ENCODE measurements at regions not wholly inside any gene's neighbourhood (a gene's known extent, or its start where the extent isn't known, plus 50 kb on each side); places are given as distances from the start of the nearest gene placed in this dataset.
"Not testable (repeated sequence)": the region's sequence is repeated elsewhere in the genome, so short reads cannot be mapped to it uniquely, and the experiment has no call there.

DNA sequence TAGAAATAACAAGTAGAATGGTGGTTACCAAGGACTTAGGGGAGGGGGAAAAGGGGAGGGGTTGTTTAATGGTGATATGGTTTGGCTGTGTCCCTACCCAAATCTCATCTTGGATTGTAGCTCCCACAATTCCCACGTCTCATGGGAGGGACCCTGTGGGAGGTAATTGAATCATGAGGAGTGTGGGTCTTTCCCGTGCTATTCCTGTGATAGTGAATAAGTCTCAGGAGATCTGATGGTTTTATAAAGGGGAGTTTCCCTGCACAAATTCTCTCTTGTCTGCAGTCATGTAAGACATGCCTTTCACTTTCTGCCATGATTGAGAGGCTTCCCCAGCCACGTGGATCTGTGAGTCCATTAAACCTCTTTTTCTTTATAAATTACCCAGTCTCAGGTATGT lies 102.9 kb upstream of the PIAS1 start:
- H3K27ac ChIP-seq (ENCODE audit: low read depth, low read length); H3K9me3 ChIP-seq (ENCODE audit: insufficient read depth, low read depth, low read length); H3K14ac ChIP-seq (ENCODE audit: low read length); H3K4me3 ChIP-seq (ENCODE audit: low read depth, low read length); H2AFZ ChIP-seq (ENCODE audit: insufficient read depth, low read length, poor library complexity); H3K79me2 ChIP-seq (ENCODE audit: control insufficient read depth, insufficient read depth, low read length, poor library complexity); H3K36me3 ChIP-seq (ENCODE audit: control insufficient read depth in 1 of 2, insufficient read depth in 2 of 2, low read length in 2 of 2); DNase-seq; H3K27me3 ChIP-seq (ENCODE audit: insufficient read depth, low read length); H3K4me2 ChIP-seq (ENCODE audit: low read length); H2BK5ac ChIP-seq (ENCODE audit: low read depth, low read length, poor library complexity); H3K4me1 ChIP-seq (ENCODE audit: control insufficient read depth in 1 of 2, insufficient read depth in 2 of 2, low read length in 2 of 2); H3K79me1 ChIP-seq (ENCODE audit: low read length); H3K4ac ChIP-seq (ENCODE audit: low read depth, low read length); H4K12ac ChIP-seq (ENCODE audit: low read depth, low read length); H2BK120ac ChIP-seq (ENCODE audit: insufficient read depth, low read length, poor library complexity); H2AK5ac ChIP-seq (ENCODE audit: low read length); H3K9ac ChIP-seq (ENCODE audit: low read length); H3K18ac ChIP-seq (ENCODE audit: low read length); H4K8ac ChIP-seq (ENCODE audit: low read depth, low read length); H2BK12ac ChIP-seq (ENCODE audit: low read length); H3K23ac ChIP-seq (ENCODE audit: low read length); H4K91ac ChIP-seq (ENCODE audit: low read depth, low read length): not testable (repeated sequence)
- no CpG with 5 or more reads among the region's 3 CpGs for WGBS (ENCODE audit: extremely low coverage, insufficient coverage, insufficient read length)

DNA sequence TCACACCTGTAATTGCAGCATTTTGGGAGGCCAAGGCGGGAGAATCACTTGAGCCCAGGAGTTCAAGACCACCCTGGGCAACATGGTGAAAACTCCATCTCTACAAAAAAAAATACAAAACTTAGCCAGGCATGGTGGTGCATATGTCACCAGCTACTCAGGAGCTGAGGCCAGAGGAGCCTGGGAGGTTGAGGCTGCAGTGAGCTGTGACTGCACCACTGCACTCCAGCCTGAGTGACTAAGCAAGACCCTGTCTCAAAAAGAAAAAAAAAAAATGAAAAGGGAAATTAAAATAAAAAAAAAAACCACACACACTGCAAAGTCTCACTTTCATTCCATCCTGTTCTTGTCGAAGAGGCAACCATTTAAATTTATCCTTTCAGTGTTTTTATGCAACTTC lies 100.8 kb upstream of the PIAS1 start:
- Histone ChIP-seq H3K4me1 (ENCODE audit: control insufficient read depth in 1 of 2, insufficient read depth in 2 of 2, low read length in 2 of 2) (peaks cover 0 to 1% of the 10 kb centered on the region in 2 experiments), H3K79me2 (ENCODE audit: control insufficient read depth, insufficient read depth, low read length, poor library complexity) (no peaks in the 10 kb centered on the region), H3K4ac (ENCODE audit: low read depth, low read length) (no peak overlapping the region), H4K91ac (ENCODE audit: low read depth, low read length) (no peak overlapping the region), H4K8ac (ENCODE audit: low read depth, low read length) (no peak overlapping the region), H3K9ac (ENCODE audit: low read length) (no peak overlapping the region), H2BK120ac (ENCODE audit: insufficient read depth, low read length, poor library complexity) (no peak overlapping the region), H3K79me1 (ENCODE audit: low read length) (no peaks in the 10 kb centered on the region), H2BK12ac (ENCODE audit: low read length) (no peak overlapping the region), H3K36me3 (ENCODE audit: control insufficient read depth in 1 of 2, insufficient read depth in 2 of 2, low read length in 2 of 2) (no peaks in the 10 kb centered on the region), H3K9me3 (ENCODE audit: insufficient read depth, low read depth, low read length) (no peaks in the 10 kb centered on the region), H3K27me3 (ENCODE audit: insufficient read depth, low read length) (no peaks in the 10 kb centered on the region), H4K12ac (ENCODE audit: low read depth, low read length) (no peak overlapping the region), H3K18ac (ENCODE audit: low read length) (no peak overlapping the region), H2AFZ (ENCODE audit: insufficient read depth, low read length, poor library complexity) (no peak overlapping the region), H2BK5ac (ENCODE audit: low read depth, low read length, poor library complexity) (no peak overlapping the region), H2AK5ac (ENCODE audit: low read length) (no peak overlapping the region), H3K23ac (ENCODE audit: low read length) (no peak overlapping the region), H3K27ac (ENCODE audit: low read depth, low read length) (no peak overlapping the region), H3K4me2 (ENCODE audit: low read length) (no peak overlapping the region), H3K14ac (ENCODE audit: low read length) (no peak overlapping the region), H3K4me3 (ENCODE audit: low read depth, low read length) (no peak overlapping the region)
- no peak for DNase-seq
- no CpG with 5 or more reads among the region's 2 CpGs for WGBS (ENCODE audit: extremely low coverage, insufficient coverage, insufficient read length)

DNA sequence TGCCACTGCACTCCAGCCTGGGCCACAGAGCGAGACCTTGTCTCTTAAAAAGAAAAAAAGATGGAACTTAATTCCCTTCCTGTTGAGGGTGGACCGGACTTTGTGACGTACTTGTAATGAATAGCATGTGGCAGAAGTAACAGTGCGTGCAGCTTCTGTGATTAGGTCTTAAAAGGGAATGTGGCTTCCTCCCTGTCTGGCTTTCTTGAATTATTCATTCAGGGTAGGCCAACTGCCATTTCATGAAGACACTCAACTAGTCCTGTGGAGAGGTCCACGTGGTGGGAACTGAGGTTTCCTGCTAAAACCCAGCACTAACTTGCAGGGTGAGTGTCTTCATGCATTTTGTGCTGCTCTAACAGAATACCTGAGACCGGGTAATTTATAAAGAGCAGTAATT lies 98.9 kb upstream of the PIAS1 start:
- no peak overlapping the region for H3K4me3 ChIP-seq (ENCODE audit: low read depth, low read length)
- H3K36me3 ChIP-seq (ENCODE audit: control insufficient read depth in 1 of 2, insufficient read depth in 2 of 2, low read length in 2 of 2), result no peaks in the 10 kb centered on the region
- no peak overlapping the region for H2AK5ac ChIP-seq (ENCODE audit: low read length)
- no peak overlapping the region for H4K12ac ChIP-seq (ENCODE audit: low read depth, low read length)
- H3K79me1 ChIP-seq (ENCODE audit: low read length), result no peaks in the 10 kb centered on the region
- no peak overlapping the region for H3K23ac ChIP-seq (ENCODE audit: low read length)
- H3K14ac ChIP-seq (ENCODE audit: low read length), result no peak overlapping the region
- no peak overlapping the region for H4K91ac ChIP-seq (ENCODE audit: low read depth, low read length)
- no peak overlapping the region for H3K4me2 ChIP-seq (ENCODE audit: low read length)
- no peak overlapping the region for H2BK12ac ChIP-seq (ENCODE audit: low read length)
- WGBS (ENCODE audit: extremely low coverage, insufficient coverage, insufficient read length), result no CpG with 5 or more reads among the region's 6 CpGs
- no peak overlapping the region for H2BK5ac ChIP-seq (ENCODE audit: low read depth, low read length, poor library complexity)
- no peak overlapping the region for H3K18ac ChIP-seq (ENCODE audit: low read length)
- no peak overlapping the region for H2AFZ ChIP-seq (ENCODE audit: insufficient read depth, low read length, poor library complexity)
- no peaks in the 10 kb centered on the region for H3K79me2 ChIP-seq (ENCODE audit: control insufficient read depth, insufficient read depth, low read length, poor library complexity)
- H3K4ac ChIP-seq (ENCODE audit: low read depth, low read length), result no peak overlapping the region
- no peak overlapping the region for H2BK120ac ChIP-seq (ENCODE audit: insufficient read depth, low read length, poor library complexity)
- H3K27ac ChIP-seq (ENCODE audit: low read depth, low read length), result no peak overlapping the region
- no peaks in the 10 kb centered on the region for H3K9me3 ChIP-seq (ENCODE audit: insufficient read depth, low read depth, low read length)
- H3K4me1 ChIP-seq (ENCODE audit: control insufficient read depth in 1 of 2, insufficient read depth in 2 of 2, low read length in 2 of 2), result peaks cover 0 to 1% of the 10 kb centered on the region in 2 experiments
- H4K8ac ChIP-seq (ENCODE audit: low read depth, low read length), result no peak overlapping the region
- no peak for DNase-seq
- no peak overlapping the region for H3K9ac ChIP-seq (ENCODE audit: low read length)
- H3K27me3 ChIP-seq (ENCODE audit: insufficient read depth, low read length), result no peaks in the 10 kb centered on the region

DNA sequence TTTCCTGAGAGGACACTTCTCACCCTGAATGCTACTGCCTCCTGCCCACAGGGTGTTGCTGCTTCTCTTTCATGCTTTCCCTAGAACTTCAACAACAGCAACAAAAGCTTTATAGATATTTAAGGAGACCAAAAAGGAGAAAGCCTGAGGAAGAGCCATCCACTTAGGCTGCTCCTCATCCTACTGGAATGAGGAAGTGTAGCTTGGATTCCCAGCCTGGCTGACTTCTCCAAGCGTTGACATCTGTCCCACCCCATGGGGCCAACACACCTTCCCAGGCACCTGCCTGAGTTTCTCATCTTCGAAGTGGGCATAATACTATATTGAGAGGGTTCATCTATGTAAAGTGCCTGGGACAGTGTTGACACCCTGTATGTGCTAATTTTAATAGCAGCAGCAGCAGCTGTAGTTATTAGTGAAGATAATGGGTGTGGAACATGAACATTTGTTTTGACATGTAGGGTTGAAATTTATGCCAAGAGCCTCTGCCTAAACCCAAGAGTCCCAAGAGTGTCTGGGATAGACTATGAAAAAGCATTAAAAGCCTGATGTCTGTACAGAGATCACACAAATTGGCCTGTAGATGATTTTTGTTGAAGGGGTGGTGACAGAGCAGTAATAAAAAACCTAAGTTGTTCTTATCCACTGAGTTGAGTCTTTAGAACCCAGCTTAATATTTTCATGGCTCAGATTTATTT lies 96.5 kb upstream of the PIAS1 start:
- peaks cover 0 to 4% of the 10 kb centered on the region in 2 experiments for H3K4me1 ChIP-seq (ENCODE audit: control insufficient read depth in 1 of 2, insufficient read depth in 2 of 2, low read length in 2 of 2)
- no peak for DNase-seq
- no peak overlapping the region for H4K12ac ChIP-seq (ENCODE audit: low read depth, low read length)
- no peak overlapping the region for H3K14ac ChIP-seq (ENCODE audit: low read length)
- H3K4me2 ChIP-seq (ENCODE audit: low read length), result no peak overlapping the region
- no CpG with 5 or more reads among the region's 2 CpGs for WGBS (ENCODE audit: extremely low coverage, insufficient coverage, insufficient read length)
- no peak overlapping the region for H4K91ac ChIP-seq (ENCODE audit: low read depth, low read length)
- H4K8ac ChIP-seq (ENCODE audit: low read depth, low read length), result no peak overlapping the region
- H3K9me3 ChIP-seq (ENCODE audit: insufficient read depth, low read depth, low read length), result no peaks in the 10 kb centered on the region
- no peaks in the 10 kb centered on the region for H3K36me3 ChIP-seq (ENCODE audit: control insufficient read depth in 1 of 2, insufficient read depth in 2 of 2, low read length in 2 of 2)
- no peak overlapping the region for H3K27ac ChIP-seq (ENCODE audit: low read depth, low read length)
- H2BK12ac ChIP-seq (ENCODE audit: low read length), result no peak overlapping the region
- H3K4ac ChIP-seq (ENCODE audit: low read depth, low read length), result no peak overlapping the region
- no peaks in the 10 kb centered on the region for H3K79me1 ChIP-seq (ENCODE audit: low read length)
- no peak overlapping the region for H3K23ac ChIP-seq (ENCODE audit: low read length)
- H2BK5ac ChIP-seq (ENCODE audit: low read depth, low read length, poor library complexity), result no peak overlapping the region
- H2AFZ ChIP-seq (ENCODE audit: insufficient read depth, low read length, poor library complexity), result no peak overlapping the region
- no peak overlapping the region for H3K4me3 ChIP-seq (ENCODE audit: low read depth, low read length)
- H2BK120ac ChIP-seq (ENCODE audit: insufficient read depth, low read length, poor library complexity), result no peak overlapping the region
- peaks cover 2% of the 10 kb centered on the region for H3K27me3 ChIP-seq (ENCODE audit: insufficient read depth, low read length)
- no peak overlapping the region for H3K18ac ChIP-seq (ENCODE audit: low read length)
- H3K9ac ChIP-seq (ENCODE audit: low read length), result no peak overlapping the region
- no peaks in the 10 kb centered on the region for H3K79me2 ChIP-seq (ENCODE audit: control insufficient read depth, insufficient read depth, low read length, poor library complexity)
- H2AK5ac ChIP-seq (ENCODE audit: low read length), result no peak overlapping the region

Data from trophoblast cell (in vitro differentiated cells and primary cell).